ENCODE measurements at regions not wholly inside any gene's neighbourhood (a gene's known extent, or its start where the extent isn't known, plus 50 kb on each side); places are given as distances from the start of the nearest gene placed in this dataset.

- no peak for DNase-seq
Observed at GRCh38 chr2:145305889-145306288, 786.0 kb upstream of the ZEB2 start.

- no peak for DNase-seq
Observed at GRCh38 chr2:145304501-145304900, 784.6 kb upstream of the ZEB2 start.

- no peak for DNase-seq
Observed at GRCh38 chr2:145303536-145303935, 783.6 kb upstream of the ZEB2 start.

GRCh38 chr2:145302886-145303285 lies 783.0 kb upstream of the ZEB2 start:
- DNase-seq = no peak

GRCh38 chr2:145302451-145302850 lies 782.5 kb upstream of the ZEB2 start:
- no peak for DNase-seq

GRCh38 chr2:145299368-145299767 lies 779.4 kb upstream of the ZEB2 start:
- DNase-seq = no peak

GRCh38 chr2:145292166-145292565 lies 772.2 kb upstream of the ZEB2 start:
- DNase-seq = no peak

- DNase-seq = no peak
Observed at GRCh38 chr2:145290986-145291385, 771.1 kb upstream of the ZEB2 start.

GRCh38 chr2:145289946-145290345 lies 770.0 kb upstream of the ZEB2 start:
- DNase-seq = no peak

- no peak for DNase-seq
Observed at GRCh38 chr2:145288650-145289496, 769.0 kb upstream of the ZEB2 start.

GRCh38 chr2:145287736-145288135 lies 767.8 kb upstream of the ZEB2 start:
- DNase-seq = no peak

- DNase-seq = no peak
Observed at GRCh38 chr2:145286716-145287275, 766.9 kb upstream of the ZEB2 start.

GRCh38 chr2:145284551-145284950 lies 764.6 kb upstream of the ZEB2 start:
- no peak for DNase-seq

GRCh38 chr2:145283131-145283530 lies 763.2 kb upstream of the ZEB2 start:
- DNase-seq = no peak

GRCh38 chr2:145277922-145278321 lies 758.0 kb upstream of the ZEB2 start:
- no peak for DNase-seq

GRCh38 chr2:145273840-145274239 lies 753.9 kb upstream of the ZEB2 start:
- DNase-seq = no peak

GRCh38 chr2:145268931-145269330 lies 749.0 kb upstream of the ZEB2 start:
- DNase-seq = no peak

- DNase-seq = no peak
Observed at GRCh38 chr2:145267451-145267850, 747.5 kb upstream of the ZEB2 start.

GRCh38 chr2:145265244-145265643 lies 745.3 kb upstream of the ZEB2 start:
- no peak for DNase-seq

GRCh38 chr2:145260674-145261073 lies 740.8 kb upstream of the ZEB2 start:
- no peak for DNase-seq

GRCh38 chr2:145260081-145260480 lies 740.2 kb upstream of the ZEB2 start:
- DNase-seq = no peak

- no peak for DNase-seq
Observed at GRCh38 chr2:145258903-145259579, 739.1 kb upstream of the ZEB2 start.

GRCh38 chr2:145257931-145258330 lies 738.0 kb upstream of the ZEB2 start:
- no peak for DNase-seq

- no peak for DNase-seq
Observed at GRCh38 chr2:145256551-145256950, 736.6 kb upstream of the ZEB2 start.
